ENCODE measurements at regions not wholly inside any gene's neighbourhood (a gene's known extent, or its start where the extent isn't known, plus 50 kb on each side); places are given as distances from the start of the nearest gene placed in this dataset.

DNA sequence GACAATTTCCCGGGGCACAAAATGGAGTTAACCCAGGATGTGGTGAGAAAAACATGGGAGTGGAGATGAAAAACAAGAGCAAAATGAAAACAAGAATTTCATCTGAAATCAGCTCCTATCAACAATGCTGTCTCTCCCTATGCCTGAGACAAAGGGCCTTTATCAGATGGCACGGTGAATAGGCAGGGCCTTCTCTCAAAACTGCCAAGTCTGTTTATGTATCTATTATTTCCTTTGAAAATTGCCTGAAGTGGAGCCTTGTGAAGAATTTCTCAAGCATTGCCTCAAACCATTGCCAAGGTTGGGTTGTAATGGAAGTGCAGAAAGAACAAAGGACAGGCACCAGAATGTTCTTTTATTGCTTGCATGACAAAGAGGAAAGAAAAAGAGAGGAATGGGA is 74.7 kb downstream of the BTBD3 start:
- TF ChIP-seq, protein P1, sequence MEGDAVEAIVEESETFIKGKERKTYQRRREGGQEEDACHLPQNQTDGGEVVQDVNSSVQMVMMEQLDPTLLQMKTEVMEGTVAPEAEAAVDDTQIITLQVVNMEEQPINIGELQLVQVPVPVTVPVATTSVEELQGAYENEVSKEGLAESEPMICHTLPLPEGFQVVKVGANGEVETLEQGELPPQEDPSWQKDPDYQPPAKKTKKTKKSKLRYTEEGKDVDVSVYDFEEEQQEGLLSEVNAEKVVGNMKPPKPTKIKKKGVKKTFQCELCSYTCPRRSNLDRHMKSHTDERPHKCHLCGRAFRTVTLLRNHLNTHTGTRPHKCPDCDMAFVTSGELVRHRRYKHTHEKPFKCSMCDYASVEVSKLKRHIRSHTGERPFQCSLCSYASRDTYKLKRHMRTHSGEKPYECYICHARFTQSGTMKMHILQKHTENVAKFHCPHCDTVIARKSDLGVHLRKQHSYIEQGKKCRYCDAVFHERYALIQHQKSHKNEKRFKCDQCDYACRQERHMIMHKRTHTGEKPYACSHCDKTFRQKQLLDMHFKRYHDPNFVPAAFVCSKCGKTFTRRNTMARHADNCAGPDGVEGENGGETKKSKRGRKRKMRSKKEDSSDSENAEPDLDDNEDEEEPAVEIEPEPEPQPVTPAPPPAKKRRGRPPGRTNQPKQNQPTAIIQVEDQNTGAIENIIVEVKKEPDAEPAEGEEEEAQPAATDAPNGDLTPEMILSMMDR (IDR thresholded peaks at IDR 0.05 in 4 of 5, conservative IDR thresholded peaks at IDR 0.05 in 1 of 5), result no peak
- no peak for TF ChIP-seq POLR2A (IDR thresholded peaks at IDR 0.05)
